ENCODE measurements at regions not wholly inside any gene's neighbourhood (a gene's known extent, or its start where the extent isn't known, plus 50 kb on each side); places are given as distances from the start of the nearest gene placed in this dataset.

- DNase-seq: no peak
Observed at GRCh38 chr19:28426110-28426729, 786.7 kb downstream of the UQCRFS1 start.

GRCh38 chr19:28425046-28425931 lies 787.7 kb downstream of the UQCRFS1 start:
- no peak for DNase-seq

- no peak for DNase-seq
Observed at GRCh38 chr19:28424662-28425045, 788.3 kb downstream of the UQCRFS1 start.

- no peak for DNase-seq
Observed at GRCh38 chr19:28424077-28424476, 788.9 kb downstream of the UQCRFS1 start.

GRCh38 chr19:28422791-28423650 lies 789.9 kb downstream of the UQCRFS1 start:
- DNase-seq: no peak

- no peak for DNase-seq
Observed at GRCh38 chr19:28422046-28422445, 790.9 kb downstream of the UQCRFS1 start.

- DNase-seq: no peak
Observed at GRCh38 chr19:28420811-28421550, 792.0 kb downstream of the UQCRFS1 start.

GRCh38 chr19:28419312-28419711 lies 793.6 kb downstream of the UQCRFS1 start:
- no peak for DNase-seq

- DNase-seq: no peak
Observed at GRCh38 chr19:28417361-28417760, 795.6 kb downstream of the UQCRFS1 start.

GRCh38 chr19:28416245-28416644 lies 796.7 kb downstream of the UQCRFS1 start:
- no peak for DNase-seq

GRCh38 chr19:28414748-28415147 lies 798.2 kb downstream of the UQCRFS1 start:
- no peak for DNase-seq

GRCh38 chr19:28409859-28410258 lies 803.1 kb downstream of the UQCRFS1 start:
- DNase-seq: no peak

- no peak for DNase-seq
Observed at GRCh38 chr19:28406966-28407365, 806.0 kb downstream of the UQCRFS1 start.

GRCh38 chr19:28405346-28405742 lies 807.6 kb downstream of the UQCRFS1 start:
- no peak for DNase-seq

- DNase-seq: no peak
Observed at GRCh38 chr19:28404472-28404871, 808.5 kb downstream of the UQCRFS1 start.

GRCh38 chr19:28403690-28404089 lies 809.3 kb downstream of the UQCRFS1 start:
- DNase-seq: no peak

- no peak for DNase-seq
Observed at GRCh38 chr19:28402701-28403290, 810.2 kb downstream of the UQCRFS1 start.

- DNase-seq: no peak
Observed at GRCh38 chr19:28401739-28402424, 811.1 kb downstream of the UQCRFS1 start.

- no peak for DNase-seq
Observed at GRCh38 chr19:28400953-28401671, 811.8 kb downstream of the UQCRFS1 start.

GRCh38 chr19:28399187-28399586 lies 813.8 kb downstream of the UQCRFS1 start:
- DNase-seq: no peak

GRCh38 chr19:28397800-28398199 lies 815.2 kb downstream of the UQCRFS1 start:
- no peak for DNase-seq
